GM23338 (cell line): ENCODE measurements at regions not wholly inside any gene's neighbourhood (a gene's known extent, or its start where the extent isn't known, plus 50 kb on each side); places are given as distances from the start of the nearest gene placed in this dataset.

Experiments
- ATAC-seq: fragments of 200-7000 bp; cut with Tn5 transposase; 3 replicates; pipeline ENCODE4 v1.9.1; 2020
- DNase-seq: peaks from one replicate; pipeline ENCODE4 v3.0.0-alpha.2; 2015; ENCODE audit warnings: low spot score
- H2AFZ ChIP-seq: fragments of 200-600 bp; sonication (generic); 2 replicates; pipeline ENCODE4 v1.8.0; 2016; ENCODE audit warnings: antibody characterized with exemption, mild to moderate bottlenecking, moderate library complexity
- H3F3A ChIP-seq: fragments of 200-600 bp; sonication (generic); replicated peaks from 2 replicates; pipeline ENCODE4 v1.8.0; 2017; ENCODE audit warnings: antibody characterized with exemption, mixed run types, low read depth
- H3K27ac ChIP-seq: fragments of 200-600 bp; sonication (generic); 2 replicates; pipeline ENCODE4 v1.6.1; 2016; ENCODE audit warnings: low read depth
- H3K27me3 ChIP-seq: fragments of 200-600 bp; sonication (generic); 2 replicates; pipeline ENCODE4 v1.8.0; 2016; ENCODE audit warnings: mild to moderate bottlenecking, mixed run types, moderate library complexity; ENCODE audit not compliant: insufficient read depth
- H3K36me3 ChIP-seq: fragments of 200-600 bp; sonication (generic); 2 replicates; pipeline ENCODE4 v1.8.0; 2016; ENCODE audit warnings: mild to moderate bottlenecking; ENCODE audit not compliant: insufficient read depth
- H3K4me1 ChIP-seq: fragments of 200-600 bp; sonication (generic); 2 replicates; pipeline ENCODE4 v1.8.0; 2016; ENCODE audit warnings: mild to moderate bottlenecking, moderate library complexity; ENCODE audit not compliant: insufficient read depth
- H3K4me2 ChIP-seq: fragments of 200-600 bp; sonication (generic); 2 replicates; pipeline ENCODE4 v1.7.1; 2017; ENCODE audit warnings: mixed run types
- H3K4me3 ChIP-seq: fragments of 200-600 bp; sonication (generic); 2 replicates; pipeline ENCODE4 v1.6.1; 2016; ENCODE audit warnings: mixed run types
- H3K79me2 ChIP-seq: fragments of 200-600 bp; sonication (generic); replicated peaks from 2 replicates; pipeline ENCODE4 v1.8.0; 2017; ENCODE audit warnings: mild to moderate bottlenecking; ENCODE audit not compliant: insufficient read depth
- H3K9me2 ChIP-seq: fragments of 200-600 bp; sonication (generic); 2 replicates; pipeline ENCODE4 v1.8.0; 2017; ENCODE audit not compliant: insufficient read depth
- H4K20me1 ChIP-seq: fragments of 200-600 bp; sonication (generic); replicated peaks from 2 replicates; pipeline ENCODE4 v1.8.0; 2017; ENCODE audit warnings: mild to moderate bottlenecking; ENCODE audit not compliant: insufficient read depth
- H3K27ac Mint-ChIP-seq: 2 replicates; pipeline ENCODE4 v1.8.0; 2020; ENCODE audit warnings: inconsistent platforms, mild to moderate bottlenecking, moderate library complexity, mixed read lengths
- H3K27me3 Mint-ChIP-seq: 3 replicates; pipeline ENCODE4 v1.8.0; 2022; ENCODE audit warnings: low read depth, mild to moderate bottlenecking, moderate library complexity, mixed read lengths, inconsistent platforms; ENCODE audit not compliant: insufficient read depth, poor library complexity
- H3K36me3 Mint-ChIP-seq: 3 replicates; pipeline ENCODE4 v1.8.0; 2021; ENCODE audit warnings: low read depth, mild to moderate bottlenecking, inconsistent platforms, moderate library complexity, mixed read lengths
- H3K4me1 Mint-ChIP-seq: 3 replicates; pipeline ENCODE4 v1.8.0; 2020; ENCODE audit warnings: mild to moderate bottlenecking, inconsistent platforms, mixed read lengths
- H3K4me3 Mint-ChIP-seq: 3 replicates; pipeline ENCODE4 v1.8.0; 2021; ENCODE audit warnings: moderate library complexity, mild to moderate bottlenecking, inconsistent platforms, mixed read lengths
- H3K9me3 Mint-ChIP-seq: 3 replicates; pipeline ENCODE4 v1.8.0; 2020; ENCODE audit warnings: moderate library complexity, mild to moderate bottlenecking, inconsistent platforms, mixed read lengths
- EZH2 ChIP-seq: fragments of 200-600 bp; sonication (generic); IDR thresholded peaks from one replicate; pipeline ENCODE4 v1.8.0; 2017; ENCODE audit warnings: antibody characterized with exemption, mild to moderate bottlenecking, low read depth; ENCODE audit not compliant: unreplicated experiment
- EZH2phosphoT487 ChIP-seq: fragments of 200-600 bp; sonication (generic); IDR thresholded peaks from one replicate; pipeline ENCODE4 v1.8.1; 2018; ENCODE audit warnings: antibody characterized with exemption; ENCODE audit not compliant: unreplicated experiment
- POLR2AphosphoS5 ChIP-seq: IDR thresholded peaks from 2 replicates; pipeline ENCODE4 v1.6.1; 2016; ENCODE audit warnings: antibody characterized with exemption, low read depth
- REST ChIP-seq: IDR thresholded peaks from one replicate; pipeline ENCODE4 v1.6.1; 2018; ENCODE audit warnings: antibody characterized with exemption; ENCODE audit not compliant: unreplicated experiment
- ZNF462 ChIP-seq: fragments of 250-450 bp; sonication (Bioruptor Pico); IDR thresholded peaks from 2 replicates; pipeline ENCODE4 v1.5.0; 2020; ENCODE audit warnings: mild to moderate bottlenecking, moderate library complexity

- TF ChIP-seq REST, result no peak
These were observed 323.5 kb downstream of the TLE4 start (continued) for GRCh38 chr9:79895232-79895631.

GRCh38 chr9:79889369-79889768 is 317.6 kb downstream of the TLE4 start:
- Histone ChIP-seq H3K9me2 (no peaks in the 10 kb centered on the region), H3K4me3 (no peak overlapping the region), H3K79me2 (no peaks in the 10 kb centered on the region), H3K27me3 (no peaks in the 10 kb centered on the region), H3K4me1 (no peaks in the 10 kb centered on the region), H4K20me1 (no peaks in the 10 kb centered on the region), H2AFZ (no peak overlapping the region), H3K4me2 (no peak overlapping the region), H3K36me3 (no peaks in the 10 kb centered on the region), H3F3A (no peaks in the 10 kb centered on the region), H3K27ac (no peak overlapping the region)
- Mint-ChIP-seq H3K9me3 (no peaks in the 10 kb centered on the region), H3K36me3 (no peaks in the 10 kb centered on the region), H3K27ac (no peak overlapping the region), H3K27me3 (peaks cover under 1% of the 10 kb centered on the region), H3K4me1 (no peaks in the 10 kb centered on the region), H3K4me3 (no peak overlapping the region)
- DNase-seq (no peak), ATAC-seq (no peak)
- TF ChIP-seq EZH2 (no peak), POLR2AphosphoS5 (no peak)

GRCh38 chr9:79885093-79885857 is 313.5 kb downstream of the TLE4 start:
- Histone ChIP-seq H3K36me3 (no peaks in the 10 kb centered on the region), H3K79me2 (no peaks in the 10 kb centered on the region), H3K4me3 (no peak overlapping the region), H3K4me2 (no peak overlapping the region), H4K20me1 (no peaks in the 10 kb centered on the region), H3K4me1 (no peaks in the 10 kb centered on the region), H3K27ac (no peak overlapping the region), H2AFZ (no peak overlapping the region), H3K27me3 (no peaks in the 10 kb centered on the region), H3K9me2 (no peaks in the 10 kb centered on the region), H3F3A (no peaks in the 10 kb centered on the region)
- Mint-ChIP-seq H3K9me3 (no peaks in the 10 kb centered on the region), H3K27ac (no peak overlapping the region), H3K27me3 (peaks cover 2% of the 10 kb centered on the region), H3K36me3 (no peaks in the 10 kb centered on the region), H3K4me3 (no peak overlapping the region), H3K4me1 (no peaks in the 10 kb centered on the region; the same call in 2 of the 3 replicates)
- ATAC-seq (no peak), DNase-seq (no peak)
- TF ChIP-seq EZH2phosphoT487 (no peak), REST (no peak), ZNF462 (CRISPR knock-in tag) (no peak)
